KMS-11 (cell line): ENCODE measurements at regions not wholly inside any gene's neighbourhood (a gene's known extent, or its start where the extent isn't known, plus 50 kb on each side); places are given as distances from the start of the nearest gene placed in this dataset.
A peak's percentile ranks its signal among the peaks of the same experiment; 100 is the strongest.

Experiments used
- H2AFZ ChIP-seq: fragments of 200-600 bp; sonication (generic); 2 replicates; pipeline ENCODE4 v1.6.1; 2016; ENCODE audit warnings: antibody characterized with exemption, mixed run types, low read depth
- H3K27ac ChIP-seq: fragments of 200-600 bp; sonication (generic); 2 replicates; pipeline ENCODE4 v1.6.1; 2016; ENCODE audit warnings: mild to moderate bottlenecking, mixed run types
- H3K27me3 ChIP-seq: fragments of 200-600 bp; sonication (generic); 2 replicates; pipeline ENCODE4 v1.6.1; 2017; ENCODE audit warnings: mild to moderate bottlenecking, low read depth, mixed run types, moderate library complexity; ENCODE audit not compliant: insufficient read depth
- H3K36me3 ChIP-seq: fragments of 200-600 bp; sonication (generic); 2 replicates; pipeline ENCODE4 v1.6.1; 2017; ENCODE audit warnings: mild to moderate bottlenecking, mixed run types; ENCODE audit not compliant: insufficient read depth
- H3K4me1 ChIP-seq: fragments of 200-600 bp; sonication (generic); 2 replicates; pipeline ENCODE4 v1.6.1; 2016; ENCODE audit warnings: mild to moderate bottlenecking, low read depth, mixed run types; ENCODE audit not compliant: poor library complexity, severe bottlenecking
- H3K4me2 ChIP-seq: fragments of 200-600 bp; sonication (generic); 2 replicates; pipeline ENCODE4 v1.7.0; 2016; ENCODE audit warnings: mild to moderate bottlenecking, mixed run types
- H3K4me3 ChIP-seq: fragments of 200-600 bp; sonication (generic); IDR thresholded peaks from 2 replicates; pipeline ENCODE4 v1.6.1; 2017; ENCODE audit warnings: low read depth, low read length, mixed read lengths; ENCODE audit not compliant: insufficient read depth
- H3K79me2 ChIP-seq: fragments of 200-600 bp; sonication (generic); 2 replicates; pipeline ENCODE4 v1.6.1; 2016; ENCODE audit warnings: low read depth, mixed run types; ENCODE audit not compliant: insufficient read depth
- H3K9ac ChIP-seq: fragments of 200-600 bp; sonication (generic); 2 replicates; pipeline ENCODE4 v1.6.1; 2016; ENCODE audit warnings: mild to moderate bottlenecking, mixed run types
- H4K20me1 ChIP-seq: fragments of 200-600 bp; sonication (generic); 2 replicates; pipeline ENCODE4 v1.6.1; 2016; ENCODE audit warnings: mild to moderate bottlenecking, mixed run types; ENCODE audit not compliant: insufficient read depth
- CTCF ChIP-seq: fragments of 200-600 bp; sonication (generic); conservative IDR thresholded peaks from 2 replicates; pipeline ENCODE4 v1.6.1; 2017; ENCODE audit warnings: low read depth, mild to moderate bottlenecking, antibody characterized with exemption, low read length, moderate library complexity, mixed read lengths

- no peaks in the 10 kb centered on the region for H3K79me2 ChIP-seq
- no peaks in the 10 kb centered on the region for H3K27me3 ChIP-seq
- H4K20me1 ChIP-seq, result no peaks in the 10 kb centered on the region
- H2AFZ ChIP-seq, result 0 out of 2 replicates have a peak overlapping the region, but pooled peaks have one; percentile 36
- peaks cover 12% of the 10 kb centered on the region for H3K4me1 ChIP-seq
- peak overlapping the region; percentile 55 for H3K4me2 ChIP-seq
- H3K4me3 ChIP-seq, result no peak overlapping the region
- no peaks in the 10 kb centered on the region for H3K36me3 ChIP-seq
- TF ChIP-seq CTCF, result no peak
- 0 out of 2 replicates have a peak overlapping the region, but pooled peaks have one; percentile 14 for H3K27ac ChIP-seq
- no peak overlapping the region for H3K9ac ChIP-seq
Observed at GRCh38 chr12:90299666-90300065, 591.0 kb upstream of the ATP2B1 start.

GRCh38 chr12:90299121-90299520 is 590.5 kb upstream of the ATP2B1 start:
- H3K79me2 ChIP-seq, result no peaks in the 10 kb centered on the region
- no peaks in the 10 kb centered on the region for H4K20me1 ChIP-seq
- peak overlapping the region; percentile 32; the same call in 1 of the 2 replicates for H3K9ac ChIP-seq
- peak overlapping the region; percentile 14; the same call in 1 of the 2 replicates for H3K27ac ChIP-seq
- peak overlapping the region; percentile 36 for H2AFZ ChIP-seq
- no peaks in the 10 kb centered on the region for H3K27me3 ChIP-seq
- H3K4me1 ChIP-seq, result peaks cover 12% of the 10 kb centered on the region
- H3K4me2 ChIP-seq, result peak overlapping the region; percentile 55
- H3K36me3 ChIP-seq, result no peaks in the 10 kb centered on the region
- no peak overlapping the region for H3K4me3 ChIP-seq
- TF ChIP-seq CTCF, result no peak

GRCh38 chr12:90298289-90298948 is 589.8 kb upstream of the ATP2B1 start:
- no peaks in the 10 kb centered on the region for H3K27me3 ChIP-seq
- no peaks in the 10 kb centered on the region for H4K20me1 ChIP-seq
- TF ChIP-seq CTCF, result no peak
- peak overlapping the region; percentile 36 for H2AFZ ChIP-seq
- H3K9ac ChIP-seq, result no peak overlapping the region; the same call in 1 of the 2 replicates
- H3K4me1 ChIP-seq, result peaks cover 12% of the 10 kb centered on the region
- H3K27ac ChIP-seq, result no peak overlapping the region
- no peaks in the 10 kb centered on the region for H3K79me2 ChIP-seq
- no peaks in the 10 kb centered on the region for H3K36me3 ChIP-seq
- peak overlapping the region; percentile 55 for H3K4me2 ChIP-seq
- no peak overlapping the region for H3K4me3 ChIP-seq

- Histone ChIP-seq H3K27me3 (no peaks in the 10 kb centered on the region), H3K4me1 (peaks cover 9% of the 10 kb centered on the region)
- no peak for TF ChIP-seq CTCF
Observed at GRCh38 chr12:90295858-90296257, 587.2 kb upstream of the ATP2B1 start.

More at GRCh38 chr12:90295858-90296257, 587.2 kb upstream of the ATP2B1 start:
- Histone ChIP-seq H2AFZ (no peak overlapping the region), H3K79me2 (no peaks in the 10 kb centered on the region), H3K4me2 (no peak overlapping the region), H3K36me3 (no peaks in the 10 kb centered on the region), H3K27ac (no peak overlapping the region), H3K9ac (no peak overlapping the region), H3K4me3 (no peak overlapping the region), H4K20me1 (no peaks in the 10 kb centered on the region)
